ENCODE measurements at regions not wholly inside any gene's neighbourhood (a gene's known extent, or its start where the extent isn't known, plus 50 kb on each side); places are given as distances from the start of the nearest gene placed in this dataset.

DNA sequence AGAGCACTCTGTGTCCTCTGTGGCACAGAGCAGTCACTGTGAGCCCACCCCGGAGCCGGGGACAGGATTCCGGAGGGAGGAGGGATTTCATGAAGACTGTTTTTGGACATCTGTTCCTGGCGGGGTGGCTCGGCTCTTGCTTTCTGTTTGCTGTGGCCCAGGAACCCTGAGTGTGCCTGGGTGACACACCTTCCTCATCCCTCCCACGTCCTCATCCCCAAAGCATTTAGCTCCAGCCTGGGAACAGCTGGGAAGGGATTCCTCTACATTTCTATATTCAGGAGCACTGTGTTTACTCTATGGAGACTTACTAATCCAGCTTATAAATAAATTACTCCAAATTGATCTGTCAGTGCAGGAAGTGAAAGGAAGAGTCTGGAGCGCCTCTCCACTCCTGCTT is 97.8 kb upstream of the UBL3 start:
- no peak for TF ChIP-seq GATA3 (IDR thresholded peaks at IDR 0.05; ENCODE audit: low read depth, low read length)
- no peak for TF ChIP-seq GATA2 (IDR thresholded peaks at IDR 0.05; ENCODE audit: low read depth, low read length)
